Endothelial cell of umbilical vein (primary cell): ENCODE measurements at regions not wholly inside any gene's neighbourhood (a gene's known extent, or its start where the extent isn't known, plus 50 kb on each side); places are given as distances from the start of the nearest gene placed in this dataset.

Experiments
- BruUV-seq: library from RNA; stranded (reverse); fragments of 400-500 nt; replicated peaks from 2 replicates; lab custom pipeline; 2021; lab: Mats Ljungman, UMichigan
- CTCF ChIA-PET: fragments of 300-600, 350-600 bp; sonication (Branson Sonifier 250); formaldehyde crosslinking; loops from one replicate; lab custom pipeline; 2021; ENCODE audit warnings: antibody characterized with exemption, inconsistent platforms; lab: Charles Lee
- POLR2A ChIA-PET: fragments of 300-600, 350-600 bp; sonication (Branson Sonifier 250); formaldehyde crosslinking; loops from one replicate; lab custom pipeline; 2021; ENCODE audit warnings: antibody characterized with exemption, inconsistent platforms; lab: Charles Lee
- DNase-seq: peaks from one replicate; pipeline ENCODE4 v3.0.0-alpha.2; 2011; ENCODE audit warnings: low read depth, low spot score
- FAIRE-seq: peaks from 2 replicates; lab custom pipeline; 2011; peaks lifted over from hg19 to GRCh38; lab: Jason Lieb, UNC
- H2AFZ ChIP-seq: 2 replicates; pipeline ENCODE4 v1.6.0; 2012; ENCODE audit warnings: low read depth, low read length, control low read depth, inconsistent platforms
- H3K27ac ChIP-seq: 2 replicates; pipeline ENCODE4 v1.5.1; 2011; ENCODE audit warnings: low read depth, mild to moderate bottlenecking, control low read depth, low read length, moderate library complexity; ENCODE audit not compliant: insufficient read depth
- H3K27me3 ChIP-seq, 2 experiments: 2 replicates each; pipeline versions ENCODE4 v1.6.0 to v1.6.1; 2011; ENCODE audit warnings: low read length in 2 of 2, mixed read lengths in 1 of 2; ENCODE audit not compliant: control insufficient read depth in 2 of 2, insufficient read depth in 2 of 2
- H3K36me3 ChIP-seq, 2 experiments: 2 replicates in 1 of 2; 3 replicates in 1 of 2; pipeline ENCODE4 v1.5.1; 2011; ENCODE audit warnings: low read length in 2 of 2, mild to moderate bottlenecking in 1 of 2, moderate library complexity in 1 of 2; ENCODE audit not compliant: control insufficient read depth in 2 of 2, insufficient read depth in 2 of 2; ENCODE audit errors: extremely low read depth in 1 of 2
- H3K4me1 ChIP-seq: 3 replicates; pipeline ENCODE4 v1.5.1; 2011; ENCODE audit warnings: mild to moderate bottlenecking, low read length; ENCODE audit not compliant: control insufficient read depth, insufficient read depth; ENCODE audit errors: extremely low read depth
- H3K4me2 ChIP-seq: 2 replicates; pipeline ENCODE4 v1.6.1; 2011; ENCODE audit warnings: low read length, control low read depth, mixed read lengths; ENCODE audit not compliant: insufficient read depth
- H3K4me3 ChIP-seq, 3 experiments: fragments of 200-600 bp in 1 of 3; sonication (generic), shearing (Covaris generic) in 1 of 3; replicated peaks in 1 of 3; 2 replicates each; pipeline ENCODE4 v1.5.1; 2011 to 2016; ENCODE audit warnings: control low read depth in 3 of 3, low read length in 3 of 3, mild to moderate bottlenecking in 2 of 3, inconsistent platforms in 1 of 3, low read depth in 1 of 3, moderate library complexity in 1 of 3; ENCODE audit not compliant: insufficient read depth in 1 of 3
- H3K79me2 ChIP-seq: 2 replicates; pipeline ENCODE4 v1.6.0; 2012; ENCODE audit warnings: low read length, inconsistent platforms; ENCODE audit not compliant: control insufficient read depth, insufficient read depth
- H3K9ac ChIP-seq: replicated peaks from 2 replicates; pipeline ENCODE3; 2011; ENCODE audit warnings: low read length, control low read depth; ENCODE audit not compliant: insufficient read depth; ENCODE audit errors: extremely low read depth
- H3K9me1 ChIP-seq: replicated peaks from 3 replicates; pipeline ENCODE4 v1.6.0; 2011; ENCODE audit warnings: mild to moderate bottlenecking, low read length; ENCODE audit not compliant: control insufficient read depth, insufficient read depth; ENCODE audit errors: extremely low read depth
- H3K9me3 ChIP-seq: replicated peaks from 2 replicates; pipeline ENCODE4 v1.5.1; 2012; ENCODE audit warnings: low read length, inconsistent platforms; ENCODE audit not compliant: control insufficient read depth, insufficient read depth
- H4K20me1 ChIP-seq: replicated peaks from 2 replicates; pipeline ENCODE3; 2011; ENCODE audit warnings: mild to moderate bottlenecking, low read length; ENCODE audit not compliant: control insufficient read depth, insufficient read depth; ENCODE audit errors: extremely low read depth
- EZH2 ChIP-seq: IDR thresholded peaks from 2 replicates; pipeline ENCODE4 v1.6.1; 2012; ENCODE audit warnings: borderline replicate concordance, low read depth, mild to moderate bottlenecking, moderate library complexity, low read length, inconsistent platforms; ENCODE audit not compliant: severe bottlenecking
- FOS ChIP-seq: IDR thresholded peaks from 2 replicates; pipeline ENCODE4 v1.6.1; 2011; ENCODE audit warnings: mild to moderate bottlenecking, low read length, moderate library complexity, borderline replicate concordance; ENCODE audit not compliant: insufficient read depth
- GATA2 ChIP-seq: IDR thresholded peaks from 2 replicates; pipeline ENCODE4 v1.7.0; 2011; ENCODE audit warnings: low read depth, mild to moderate bottlenecking, moderate library complexity, mixed read lengths, low read length; ENCODE audit not compliant: insufficient read length, insufficient read depth
- JUN ChIP-seq: IDR thresholded peaks from 2 replicates; pipeline ENCODE4 v1.6.1; 2011; ENCODE audit warnings: borderline replicate concordance, low read depth; ENCODE audit not compliant: insufficient read length, insufficient read depth
- MAX ChIP-seq: IDR thresholded peaks from 2 replicates; pipeline ENCODE4 v1.6.1; 2011; ENCODE audit not compliant: insufficient read depth, insufficient read length
- MYC ChIP-seq: IDR thresholded peaks from one replicate; pipeline ENCODE4 v1.6.1; 2011; ENCODE audit warnings: mild to moderate bottlenecking, low read depth, low read length
- POLR2A ChIP-seq: IDR thresholded peaks from 2 replicates; pipeline ENCODE4 v1.6.1; 2012; ENCODE audit warnings: low read depth, mild to moderate bottlenecking, control low read depth, low read length
- POLR2AphosphoS5 ChIP-seq: IDR thresholded peaks from 2 replicates; pipeline ENCODE4 v1.6.1; 2012; ENCODE audit warnings: low read depth, mild to moderate bottlenecking, control low read depth, low read length, moderate library complexity; ENCODE audit not compliant: insufficient read depth
- dilution Hi-C: fragments of 300-500 bp; cut with MboI; formaldehyde crosslinking; loops from one replicate; pipeline ENCODE4 v1.15.0; 2019; ENCODE audit warnings: low sequenced_read_pairs; ENCODE audit not compliant: extremely low pct_ligation_motif_present
- intact Hi-C: fragments of 100-400 bp; cut with micrococcal nuclease; formaldehyde crosslinking; loops from one replicate; pipeline ENCODE4 v1.10.0; 2022
- TF ChIP-seq, protein P1 (sequence below), 2 donors: IDR thresholded peaks; 1 replicate in 1 of 2; 2 replicates in 1 of 2; pipeline ENCODE4 v1.5.1; 2011; ENCODE audit warnings: low read length in 2 of 2, mild to moderate bottlenecking in 2 of 2, moderate library complexity in 2 of 2, control low read depth in 1 of 2, inconsistent platforms in 1 of 2, low read depth in 1 of 2; ENCODE audit not compliant: insufficient read depth in 1 of 2; ENCODE audit errors: extremely low read depth in 1 of 2

GRCh38 chr7:8871716-8872115 is 438.3 kb downstream of the NXPH1 start:
- dilution Hi-C loops (no loop called here), intact Hi-C loops (no loop called here)
- Histone ChIP-seq H3K9me3 (peaks cover 7% of the 10 kb centered on the region), H3K9ac (no peak overlapping the region), H3K27me3 (no peaks in the 10 kb centered on the region), H3K4me2 (no peak overlapping the region), H3K4me3 (no peak overlapping the region), H3K79me2 (no peaks in the 10 kb centered on the region), H3K27ac (no peak overlapping the region), H4K20me1 (no peaks in the 10 kb centered on the region), H2AFZ (no peak overlapping the region), H3K9me1 (no peaks in the 10 kb centered on the region), H3K36me3 (no peaks in the 10 kb centered on the region), H3K4me1 (no peaks in the 10 kb centered on the region)
- FAIRE-seq (no peak), DNase-seq (no peak)
- ChIA-PET CTCF (no interaction called here), POLR2A (no interaction called here)
- no TSS peak for BruUV-seq
- no peak for TF ChIP-seq JUN
- no peak for TF ChIP-seq FOS
- TF ChIP-seq, protein P1, sequence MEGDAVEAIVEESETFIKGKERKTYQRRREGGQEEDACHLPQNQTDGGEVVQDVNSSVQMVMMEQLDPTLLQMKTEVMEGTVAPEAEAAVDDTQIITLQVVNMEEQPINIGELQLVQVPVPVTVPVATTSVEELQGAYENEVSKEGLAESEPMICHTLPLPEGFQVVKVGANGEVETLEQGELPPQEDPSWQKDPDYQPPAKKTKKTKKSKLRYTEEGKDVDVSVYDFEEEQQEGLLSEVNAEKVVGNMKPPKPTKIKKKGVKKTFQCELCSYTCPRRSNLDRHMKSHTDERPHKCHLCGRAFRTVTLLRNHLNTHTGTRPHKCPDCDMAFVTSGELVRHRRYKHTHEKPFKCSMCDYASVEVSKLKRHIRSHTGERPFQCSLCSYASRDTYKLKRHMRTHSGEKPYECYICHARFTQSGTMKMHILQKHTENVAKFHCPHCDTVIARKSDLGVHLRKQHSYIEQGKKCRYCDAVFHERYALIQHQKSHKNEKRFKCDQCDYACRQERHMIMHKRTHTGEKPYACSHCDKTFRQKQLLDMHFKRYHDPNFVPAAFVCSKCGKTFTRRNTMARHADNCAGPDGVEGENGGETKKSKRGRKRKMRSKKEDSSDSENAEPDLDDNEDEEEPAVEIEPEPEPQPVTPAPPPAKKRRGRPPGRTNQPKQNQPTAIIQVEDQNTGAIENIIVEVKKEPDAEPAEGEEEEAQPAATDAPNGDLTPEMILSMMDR (IDR thresholded peaks at IDR 0.05; ENCODE audit: extremely low read depth in 1 of 2, insufficient read depth in 1 of 2, low read depth in 1 of 2, low read length in 2 of 2) = no peak
- TF ChIP-seq MYC = no peak
- TF ChIP-seq EZH2 = no peak
- no peak for TF ChIP-seq POLR2AphosphoS5
- no peak for TF ChIP-seq MAX
- no peak for TF ChIP-seq POLR2A
- no peak for TF ChIP-seq GATA2
